Adrenal gland (tissue), 5 donors: ENCODE measurements at regions not wholly inside any gene's neighbourhood (a gene's known extent, or its start where the extent isn't known, plus 50 kb on each side); places are given as distances from the start of the nearest gene placed in this dataset.

Experiments
- POLR2A ChIP-seq, 2 donors: fragments of 450-650 bp; IDR thresholded peaks; one replicate each; pipeline ENCODE4 v1.6.1; 2017; ENCODE audit warnings: antibody characterized with exemption in 2 of 2, mild to moderate bottlenecking in 2 of 2, moderate library complexity in 1 of 2
- TF ChIP-seq, protein P1 (sequence below), 6 experiments: fragments of 450-650 bp in 4 of 6; fragments of 200-600 bp in 2 of 6; sonication (generic) in 1 of 6; IDR thresholded peaks; 1 replicate in 5 of 6; 2 replicates in 1 of 6; pipeline versions ENCODE4 v1.5.1 to v1.8.0; 2016 to 2021; ENCODE audit warnings: antibody characterized with exemption in 6 of 6, mild to moderate bottlenecking in 2 of 6, moderate library complexity in 1 of 6
- donor health status: DM: no; HTN: no; CAD: no.

DNA sequence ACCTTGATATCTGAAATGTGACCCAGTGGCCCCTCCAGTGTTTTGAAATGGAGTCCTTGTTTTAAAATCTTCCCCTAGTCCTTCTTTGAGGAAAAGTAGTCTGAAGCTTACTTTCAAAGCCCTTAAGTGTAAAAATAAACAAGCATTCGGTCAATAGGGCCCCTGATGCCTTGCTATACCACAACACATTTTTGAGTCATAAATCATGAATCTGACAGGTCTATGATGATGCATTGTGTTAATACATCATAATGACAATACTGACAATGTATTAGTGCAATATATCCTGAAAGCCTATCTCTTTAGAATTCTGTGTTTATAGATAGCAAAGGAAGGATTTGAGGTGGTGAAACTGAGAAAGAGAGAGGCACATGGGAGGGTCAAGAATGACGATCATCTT, 464.2 kb downstream of the MEIS1 start:
- TF ChIP-seq, protein P1, sequence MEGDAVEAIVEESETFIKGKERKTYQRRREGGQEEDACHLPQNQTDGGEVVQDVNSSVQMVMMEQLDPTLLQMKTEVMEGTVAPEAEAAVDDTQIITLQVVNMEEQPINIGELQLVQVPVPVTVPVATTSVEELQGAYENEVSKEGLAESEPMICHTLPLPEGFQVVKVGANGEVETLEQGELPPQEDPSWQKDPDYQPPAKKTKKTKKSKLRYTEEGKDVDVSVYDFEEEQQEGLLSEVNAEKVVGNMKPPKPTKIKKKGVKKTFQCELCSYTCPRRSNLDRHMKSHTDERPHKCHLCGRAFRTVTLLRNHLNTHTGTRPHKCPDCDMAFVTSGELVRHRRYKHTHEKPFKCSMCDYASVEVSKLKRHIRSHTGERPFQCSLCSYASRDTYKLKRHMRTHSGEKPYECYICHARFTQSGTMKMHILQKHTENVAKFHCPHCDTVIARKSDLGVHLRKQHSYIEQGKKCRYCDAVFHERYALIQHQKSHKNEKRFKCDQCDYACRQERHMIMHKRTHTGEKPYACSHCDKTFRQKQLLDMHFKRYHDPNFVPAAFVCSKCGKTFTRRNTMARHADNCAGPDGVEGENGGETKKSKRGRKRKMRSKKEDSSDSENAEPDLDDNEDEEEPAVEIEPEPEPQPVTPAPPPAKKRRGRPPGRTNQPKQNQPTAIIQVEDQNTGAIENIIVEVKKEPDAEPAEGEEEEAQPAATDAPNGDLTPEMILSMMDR (IDR thresholded peaks at IDR 0.05), result no peak
- no peak for TF ChIP-seq POLR2A (IDR thresholded peaks at IDR 0.05)
